Fibroblast of villous mesenchyme (primary cell): ENCODE measurements at regions not wholly inside any gene's neighbourhood (a gene's known extent, or its start where the extent isn't known, plus 50 kb on each side); places are given as distances from the start of the nearest gene placed in this dataset.
"Not testable (repeated sequence)": the region's sequence is repeated elsewhere in the genome, so short reads cannot be mapped to it uniquely, and the experiment has no call there.

Source experiments
- DNase-seq: peaks from one replicate; pipeline ENCODE4 v3.0.0-alpha.2; 2010; ENCODE audit warnings: low read depth
- H3K4me3 ChIP-seq: 2 replicates; pipeline ENCODE4 v1.5.1; 2011; ENCODE audit warnings: low read depth, mild to moderate bottlenecking, low read length
- TF ChIP-seq, protein P1 (sequence below): IDR thresholded peaks from 2 replicates; pipeline ENCODE4 v1.5.1; 2012; ENCODE audit warnings: low read depth, mild to moderate bottlenecking, low read length; ENCODE audit not compliant: insufficient read depth

DNA sequence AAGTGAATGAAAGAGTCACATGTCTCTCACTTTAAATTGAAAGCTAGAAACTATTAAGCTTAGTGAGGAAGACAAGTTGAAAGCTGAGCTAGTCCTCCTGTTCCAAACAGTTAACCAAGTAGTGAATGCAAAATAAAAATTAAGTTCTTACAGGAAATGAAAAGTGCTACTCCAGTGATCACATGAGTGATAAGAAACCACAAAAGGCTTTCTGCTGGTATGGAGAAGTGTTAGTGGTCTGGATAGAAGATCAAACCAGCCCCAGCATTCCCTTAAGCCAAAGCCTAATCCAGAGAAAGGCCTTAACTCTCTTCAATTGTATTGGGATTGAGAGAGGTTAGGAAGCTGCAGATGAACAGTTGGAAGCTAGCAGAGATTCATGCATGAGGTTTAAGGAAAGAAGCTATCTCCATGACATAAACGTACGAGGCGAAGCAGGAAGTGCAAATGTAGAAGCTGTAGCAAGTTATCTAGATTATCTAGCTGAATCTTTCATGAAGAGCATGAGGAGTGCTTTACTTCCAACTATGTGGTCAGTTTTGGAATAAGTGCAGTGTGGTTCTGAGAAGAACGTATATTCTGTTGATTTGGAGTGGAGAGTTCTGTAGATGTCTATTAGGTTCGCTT, 261.6 kb downstream of the MDFIC start:
- peak; percentile 53 for DNase-seq
- TF ChIP-seq, protein P1, sequence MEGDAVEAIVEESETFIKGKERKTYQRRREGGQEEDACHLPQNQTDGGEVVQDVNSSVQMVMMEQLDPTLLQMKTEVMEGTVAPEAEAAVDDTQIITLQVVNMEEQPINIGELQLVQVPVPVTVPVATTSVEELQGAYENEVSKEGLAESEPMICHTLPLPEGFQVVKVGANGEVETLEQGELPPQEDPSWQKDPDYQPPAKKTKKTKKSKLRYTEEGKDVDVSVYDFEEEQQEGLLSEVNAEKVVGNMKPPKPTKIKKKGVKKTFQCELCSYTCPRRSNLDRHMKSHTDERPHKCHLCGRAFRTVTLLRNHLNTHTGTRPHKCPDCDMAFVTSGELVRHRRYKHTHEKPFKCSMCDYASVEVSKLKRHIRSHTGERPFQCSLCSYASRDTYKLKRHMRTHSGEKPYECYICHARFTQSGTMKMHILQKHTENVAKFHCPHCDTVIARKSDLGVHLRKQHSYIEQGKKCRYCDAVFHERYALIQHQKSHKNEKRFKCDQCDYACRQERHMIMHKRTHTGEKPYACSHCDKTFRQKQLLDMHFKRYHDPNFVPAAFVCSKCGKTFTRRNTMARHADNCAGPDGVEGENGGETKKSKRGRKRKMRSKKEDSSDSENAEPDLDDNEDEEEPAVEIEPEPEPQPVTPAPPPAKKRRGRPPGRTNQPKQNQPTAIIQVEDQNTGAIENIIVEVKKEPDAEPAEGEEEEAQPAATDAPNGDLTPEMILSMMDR = no peak
- no peak overlapping the region for H3K4me3 ChIP-seq

DNA sequence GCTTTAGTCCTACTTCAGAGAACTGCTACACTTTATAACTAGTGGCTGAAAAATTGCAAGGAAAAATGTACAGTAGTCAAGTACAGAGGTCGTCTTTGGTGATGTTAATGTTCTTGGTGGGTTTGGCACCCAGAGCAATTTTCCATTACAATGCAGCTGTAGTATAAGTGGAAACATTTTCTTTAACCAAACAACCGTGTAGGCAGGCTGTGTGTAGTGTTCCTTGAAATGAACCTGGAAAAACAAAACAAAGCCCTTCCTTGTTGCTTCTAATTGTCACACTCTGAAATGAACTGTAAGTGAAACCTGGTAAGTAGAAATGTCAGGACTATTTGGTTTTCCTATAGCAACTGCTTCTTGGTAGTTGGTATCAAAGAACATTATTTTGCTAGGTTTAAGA, 256.9 kb downstream of the MDFIC start:
- no peak for DNase-seq
- TF ChIP-seq, protein P1 = no peak
- no peak overlapping the region for H3K4me3 ChIP-seq

DNA sequence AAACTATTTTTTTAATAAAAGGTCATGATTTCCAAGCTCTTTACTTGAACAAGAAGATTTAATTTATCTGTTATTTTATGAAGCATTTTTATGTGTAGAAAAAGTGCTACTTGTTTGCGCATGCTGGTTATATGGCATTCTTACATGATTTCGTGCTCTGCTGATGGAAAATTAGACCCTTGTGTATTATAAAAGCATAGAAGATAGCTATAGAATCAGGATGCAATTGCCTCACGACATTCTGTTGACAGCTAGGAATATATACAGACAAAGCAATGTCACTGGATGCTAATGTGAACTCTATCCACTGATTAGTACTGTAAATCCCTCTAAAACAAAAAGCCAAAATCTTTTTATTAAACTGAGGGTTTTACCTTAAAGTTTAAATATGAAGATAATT, 255.9 kb downstream of the MDFIC start:
- H3K4me3 ChIP-seq = no peak overlapping the region
- no peak for DNase-seq
- TF ChIP-seq, protein P1 = no peak

DNA sequence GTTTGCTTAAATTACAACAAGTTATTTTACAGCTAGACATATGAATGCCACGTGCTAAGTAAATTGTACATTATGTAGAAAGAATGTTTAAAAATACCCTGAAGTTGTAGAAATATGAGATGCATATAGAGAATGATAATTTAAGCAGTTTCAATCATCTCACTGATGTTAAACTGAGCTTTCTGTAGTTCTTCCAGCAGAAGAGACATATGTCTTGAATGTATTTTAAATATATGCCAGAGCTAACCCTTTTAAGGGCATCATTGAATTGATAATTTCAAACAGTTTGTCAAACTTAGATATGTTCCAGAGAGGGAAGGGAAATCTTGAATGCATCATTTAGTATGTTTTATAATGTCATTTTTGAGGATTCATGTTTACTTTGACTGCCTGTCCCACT, 255.2 kb downstream of the MDFIC start:
- TF ChIP-seq, protein P1 = no peak
- no peak overlapping the region for H3K4me3 ChIP-seq
- no peak for DNase-seq

DNA sequence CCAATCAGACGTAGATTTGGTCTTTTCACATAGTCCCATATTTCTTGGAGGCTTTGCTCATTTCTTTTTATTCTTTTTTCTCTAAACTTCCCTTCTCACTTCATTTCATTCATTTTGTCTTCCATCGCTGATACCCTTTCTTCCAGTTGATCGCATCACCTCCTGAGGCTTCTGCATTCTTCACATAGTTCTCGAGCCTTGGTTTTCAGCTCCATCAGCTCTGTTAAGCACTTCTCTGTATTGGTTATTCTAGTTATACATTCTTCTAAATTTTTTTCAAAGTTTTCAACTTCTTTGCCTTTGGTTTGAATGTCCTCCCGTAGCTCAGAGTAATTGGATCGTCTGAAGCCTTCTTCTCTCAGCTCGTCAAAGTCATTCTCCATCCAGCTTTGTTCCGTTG, 250.5 kb downstream of the MDFIC start:
- DNase-seq, H3K4me3 ChIP-seq: not testable (repeated sequence)

DNA sequence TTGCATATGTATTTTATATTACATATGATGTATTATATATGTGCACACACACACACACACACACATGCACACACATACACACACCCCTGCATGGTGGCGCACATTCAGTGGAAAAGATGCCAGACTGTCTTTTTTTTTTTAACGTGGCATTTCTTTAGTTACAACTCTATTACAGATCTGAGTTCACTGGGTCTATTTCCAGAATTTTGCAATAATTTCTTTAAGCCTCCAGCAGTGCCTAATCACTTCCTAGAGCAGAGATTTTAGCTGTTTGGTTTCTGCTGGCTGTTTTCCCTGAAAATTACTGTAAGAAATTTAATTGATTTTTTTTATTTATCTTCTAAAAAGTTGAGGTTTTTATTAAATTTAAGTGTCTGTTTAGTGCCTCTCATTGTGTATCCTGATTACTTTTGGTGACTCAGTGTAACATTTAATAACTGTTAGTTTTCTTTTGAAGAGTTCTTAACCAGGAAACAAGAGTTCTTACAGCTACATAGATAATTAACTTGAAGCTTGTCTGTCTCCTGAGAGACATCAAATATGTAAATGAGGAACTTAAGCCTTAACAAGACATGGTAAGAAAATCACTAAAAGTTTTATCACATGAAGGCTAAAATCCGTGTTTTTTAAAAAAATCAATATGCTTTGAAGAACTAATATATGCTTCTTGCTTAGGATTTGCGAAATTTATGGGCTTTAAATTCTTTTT, 232.0 kb downstream of the MDFIC start:
- TF ChIP-seq, protein P1 = no peak
- H3K4me3 ChIP-seq = no peak overlapping the region
- DNase-seq = no peak

DNA sequence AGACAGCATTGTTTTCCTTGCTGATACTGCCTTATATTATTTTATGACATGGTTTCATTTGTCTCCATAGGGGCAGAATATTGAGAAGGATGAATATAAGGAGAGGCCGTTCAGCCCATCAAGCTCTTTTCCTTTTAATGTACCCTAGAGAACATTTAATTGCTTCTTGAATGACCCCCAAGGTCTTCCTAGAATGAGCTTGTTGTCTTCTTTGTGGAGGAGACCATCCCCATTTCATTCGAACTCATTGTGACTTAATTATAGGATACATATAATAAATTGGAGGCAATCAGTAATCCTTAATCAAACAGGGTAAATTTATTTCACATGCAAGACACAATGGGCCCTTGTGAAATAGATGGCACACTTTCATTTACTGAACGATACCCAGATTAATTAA, 231.3 kb downstream of the MDFIC start:
- TF ChIP-seq, protein P1 = no peak
- no peak overlapping the region for H3K4me3 ChIP-seq
- DNase-seq = no peak
